Endothelial cell (in vitro differentiated cells): ENCODE measurements at regions not wholly inside any gene's neighbourhood (a gene's known extent, or its start where the extent isn't known, plus 50 kb on each side); places are given as distances from the start of the nearest gene placed in this dataset.

Source experiments
- DNase-seq: peaks from one replicate; pipeline ENCODE4 v3.0.0; 2021; ENCODE audit warnings: low spot score
- H3K27ac Mint-ChIP-seq: one replicate; pipeline ENCODE4 v1.8.0; 2021; ENCODE audit warnings: mixed read lengths, inconsistent platforms; ENCODE audit not compliant: unreplicated experiment
- H3K27me3 Mint-ChIP-seq: one replicate; pipeline ENCODE4 v1.8.0; 2021; ENCODE audit warnings: mild to moderate bottlenecking, moderate library complexity, mixed read lengths, inconsistent platforms; ENCODE audit not compliant: unreplicated experiment
- H3K36me3 Mint-ChIP-seq: one replicate; pipeline ENCODE4 v1.8.0; 2021; ENCODE audit warnings: mild to moderate bottlenecking, low read depth, mixed read lengths, inconsistent platforms; ENCODE audit not compliant: unreplicated experiment
- H3K4me1 Mint-ChIP-seq: one replicate; pipeline ENCODE4 v1.8.0; 2021; ENCODE audit warnings: mild to moderate bottlenecking, mixed read lengths, inconsistent platforms; ENCODE audit not compliant: unreplicated experiment
- H3K4me3 Mint-ChIP-seq: one replicate; pipeline ENCODE4 v1.8.0; 2021; ENCODE audit warnings: mild to moderate bottlenecking, mixed read lengths, inconsistent platforms; ENCODE audit not compliant: unreplicated experiment
- H3K9me3 Mint-ChIP-seq: one replicate; pipeline ENCODE4 v1.8.0; 2021; ENCODE audit warnings: mixed read lengths, inconsistent platforms; ENCODE audit not compliant: unreplicated experiment
- CTCF ChIP-seq: fragments of 200-600 bp; sonication (generic); IDR thresholded peaks from one replicate; pipeline ENCODE4 v1.5.0; 2021; ENCODE audit warnings: antibody characterized with exemption; ENCODE audit not compliant: unreplicated experiment

GRCh38 chr15:31545257-31545656, 218.6 kb downstream of the KLF13 start:
- H3K27me3 Mint-ChIP-seq: peaks cover 1% of the 10 kb centered on the region
- no peaks in the 10 kb centered on the region for H3K9me3 Mint-ChIP-seq
- no peak overlapping the region for H3K27ac Mint-ChIP-seq
- no peak for TF ChIP-seq CTCF
- DNase-seq: no peak
- no peaks in the 10 kb centered on the region for H3K4me1 Mint-ChIP-seq
- no peaks in the 10 kb centered on the region for H3K36me3 Mint-ChIP-seq
- H3K4me3 Mint-ChIP-seq: no peak overlapping the region

GRCh38 chr15:31550211-31550977, 223.8 kb downstream of the KLF13 start:
- peaks cover 6% of the 10 kb centered on the region for H3K36me3 Mint-ChIP-seq
- TF ChIP-seq CTCF: no peak

GRCh38 chr15:31551323-31551722, 224.7 kb downstream of the KLF13 start:
- TF ChIP-seq CTCF: no peak
- peaks cover 1% of the 10 kb centered on the region for H3K27me3 Mint-ChIP-seq
- H3K4me1 Mint-ChIP-seq: no peaks in the 10 kb centered on the region
- DNase-seq: no peak
- H3K9me3 Mint-ChIP-seq: no peaks in the 10 kb centered on the region
- H3K4me3 Mint-ChIP-seq: no peak overlapping the region
- H3K27ac Mint-ChIP-seq: no peak overlapping the region
- H3K36me3 Mint-ChIP-seq: peaks cover 6% of the 10 kb centered on the region

More at GRCh38 chr15:31550211-31550977, 223.8 kb downstream of the KLF13 start:
- no peak overlapping the region for H3K27ac Mint-ChIP-seq
- DNase-seq: no peak
- no peak overlapping the region for H3K4me3 Mint-ChIP-seq
- no peaks in the 10 kb centered on the region for H3K9me3 Mint-ChIP-seq
- H3K27me3 Mint-ChIP-seq: peaks cover 1% of the 10 kb centered on the region
- no peaks in the 10 kb centered on the region for H3K4me1 Mint-ChIP-seq

- H3K9me3 Mint-ChIP-seq: no peaks in the 10 kb centered on the region
- no peak overlapping the region for H3K4me3 Mint-ChIP-seq
- no peak for TF ChIP-seq CTCF
- peaks cover 1% of the 10 kb centered on the region for H3K27me3 Mint-ChIP-seq
- no peaks in the 10 kb centered on the region for H3K4me1 Mint-ChIP-seq
- peaks cover 6% of the 10 kb centered on the region for H3K36me3 Mint-ChIP-seq
- DNase-seq: no peak
- H3K27ac Mint-ChIP-seq: no peak overlapping the region
Observed at GRCh38 chr15:31552482-31553099, 226.0 kb downstream of the KLF13 start.

- Mint-ChIP-seq H3K27ac (no peak overlapping the region), H3K9me3 (no peaks in the 10 kb centered on the region), H3K27me3 (peaks cover 1% of the 10 kb centered on the region), H3K4me3 (no peak overlapping the region), H3K4me1 (no peaks in the 10 kb centered on the region), H3K36me3 (peaks cover 6% of the 10 kb centered on the region)
- no peak for TF ChIP-seq CTCF
- DNase-seq: no peak
Observed at GRCh38 chr15:31554261-31554660, 227.6 kb downstream of the KLF13 start.
